22Rv1 (cell line): ENCODE measurements at regions not wholly inside any gene's neighbourhood (a gene's known extent, or its start where the extent isn't known, plus 50 kb on each side); places are given as distances from the start of the nearest gene placed in this dataset.

Experiments
- CTCF ChIP-seq: fragments of 450-650 bp; IDR thresholded peaks from 2 replicates; pipeline ENCODE4 v1.5.1; 2017; ENCODE audit warnings: mild to moderate bottlenecking
- ZFX ChIP-seq: fragments of 450-650 bp; IDR thresholded peaks from 2 replicates; pipeline ENCODE4 v1.6.1; 2017; ENCODE audit warnings: antibody characterized with exemption, borderline replicate concordance

- no peak for TF ChIP-seq CTCF
- no peak for TF ChIP-seq ZFX
These were observed 2390.9 kb upstream of the RAG2 start for GRCh38 chr11:38988908-38989307.
